ENCODE measurements at regions not wholly inside any gene's neighbourhood (a gene's known extent, or its start where the extent isn't known, plus 50 kb on each side); places are given as distances from the start of the nearest gene placed in this dataset.

- TF ChIP-seq FOXP2 (optimal IDR thresholded peaks at IDR 0.05; ENCODE audit: control extremely low read depth, extremely low read length, insufficient read depth) (no peak), EZH2 (IDR thresholded peaks at IDR 0.05) (no peak)
Measured at GRCh38 chr2:83997889-83998288, 461.2 kb downstream of the SUCLG1 start.

Data from SK-N-MC (cell line).